ENCODE measurements at regions not wholly inside any gene's neighbourhood (a gene's known extent, or its start where the extent isn't known, plus 50 kb on each side); places are given as distances from the start of the nearest gene placed in this dataset.
A peak's percentile ranks its signal among the peaks of the same experiment; 100 is the strongest.

- H3K4me3 ChIP-seq (ENCODE audit: low read length): no peak overlapping the region
- no peak for TF ChIP-seq CTCF (conservative IDR thresholded peaks at IDR 0.05; ENCODE audit: low read length)
- no peak for DNase-seq (ENCODE audit: low read depth)
Observed at GRCh38 chr20:63074631-63075030, 67.9 kb upstream of the BHLHE23 start.

- TF ChIP-seq CTCF (conservative IDR thresholded peaks at IDR 0.05; ENCODE audit: low read length): no peak
- no peak for DNase-seq (ENCODE audit: low read depth)
- H3K4me3 ChIP-seq (ENCODE audit: low read length): no peak overlapping the region
Observed at GRCh38 chr20:63074182-63074581, 67.4 kb upstream of the BHLHE23 start.

- H3K4me3 ChIP-seq (ENCODE audit: low read length): no peak overlapping the region
- TF ChIP-seq CTCF (conservative IDR thresholded peaks at IDR 0.05; ENCODE audit: low read length): no peak
- DNase-seq (ENCODE audit: low read depth): no peak
Observed at GRCh38 chr20:63073738-63074065, 66.9 kb upstream of the BHLHE23 start.

- no peak for TF ChIP-seq CTCF (conservative IDR thresholded peaks at IDR 0.05; ENCODE audit: low read length)
- DNase-seq (ENCODE audit: low read depth): no peak
- no peak overlapping the region for H3K4me3 ChIP-seq (ENCODE audit: low read length)
Observed at GRCh38 chr20:63072991-63073737, 66.4 kb upstream of the BHLHE23 start.

GRCh38 chr20:63072231-63072791 lies 65.5 kb upstream of the BHLHE23 start:
- DNase-seq (ENCODE audit: low read depth): no peak
- no peak for TF ChIP-seq CTCF (conservative IDR thresholded peaks at IDR 0.05; ENCODE audit: low read length)
- H3K4me3 ChIP-seq (ENCODE audit: low read length): no peak overlapping the region

- peak; percentile 54 for DNase-seq (ENCODE audit: low read depth)
- no peak overlapping the region for H3K4me3 ChIP-seq (ENCODE audit: low read length)
- no peak for TF ChIP-seq CTCF (conservative IDR thresholded peaks at IDR 0.05; ENCODE audit: low read length)
Observed at GRCh38 chr20:63071541-63072181, 64.9 kb upstream of the BHLHE23 start.

Data from AG10803 (cell line).